22Rv1 (cell line): ENCODE measurements at regions not wholly inside any gene's neighbourhood (a gene's known extent, or its start where the extent isn't known, plus 50 kb on each side); places are given as distances from the start of the nearest gene placed in this dataset.

ENCODE experiments used
- H3K27ac ChIP-seq: fragments of 450-650 bp; 2 replicates; pipeline ENCODE4 v1.5.1; 2017
- ZFX ChIP-seq: fragments of 450-650 bp; IDR thresholded peaks from 2 replicates; pipeline ENCODE4 v1.6.1; 2017; ENCODE audit warnings: antibody characterized with exemption, borderline replicate concordance
- TF ChIP-seq, protein P1 (sequence below): fragments of 450-650 bp; IDR thresholded peaks from 2 replicates; pipeline ENCODE4 v1.5.1; 2017; ENCODE audit warnings: mild to moderate bottlenecking

DNA sequence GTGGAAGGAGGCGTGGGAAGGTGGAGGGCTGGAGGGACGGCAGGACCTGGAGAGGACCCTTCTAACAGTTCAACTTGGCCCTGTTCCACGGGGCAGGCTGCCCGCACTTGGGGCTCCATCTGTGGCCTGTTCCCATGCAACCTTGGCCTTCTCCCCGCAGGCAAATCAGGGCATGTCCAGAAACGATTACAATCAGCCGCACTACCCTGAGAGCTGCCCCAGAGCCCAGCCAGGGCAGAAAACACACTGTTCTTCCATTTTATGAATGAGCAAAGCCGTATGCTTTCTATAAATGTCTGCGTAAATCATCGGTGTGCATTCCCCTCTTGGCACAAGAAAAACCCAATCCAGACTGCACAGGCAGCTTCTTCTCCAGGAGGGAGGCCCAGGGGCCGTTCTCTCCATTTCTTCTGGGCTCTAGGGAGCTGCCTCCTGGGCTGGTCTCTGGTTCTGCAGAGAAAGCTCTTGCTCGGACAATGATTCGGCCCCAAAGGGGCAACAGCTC is 228.7 kb downstream of the SOX9 start:
- TF ChIP-seq, protein P1, sequence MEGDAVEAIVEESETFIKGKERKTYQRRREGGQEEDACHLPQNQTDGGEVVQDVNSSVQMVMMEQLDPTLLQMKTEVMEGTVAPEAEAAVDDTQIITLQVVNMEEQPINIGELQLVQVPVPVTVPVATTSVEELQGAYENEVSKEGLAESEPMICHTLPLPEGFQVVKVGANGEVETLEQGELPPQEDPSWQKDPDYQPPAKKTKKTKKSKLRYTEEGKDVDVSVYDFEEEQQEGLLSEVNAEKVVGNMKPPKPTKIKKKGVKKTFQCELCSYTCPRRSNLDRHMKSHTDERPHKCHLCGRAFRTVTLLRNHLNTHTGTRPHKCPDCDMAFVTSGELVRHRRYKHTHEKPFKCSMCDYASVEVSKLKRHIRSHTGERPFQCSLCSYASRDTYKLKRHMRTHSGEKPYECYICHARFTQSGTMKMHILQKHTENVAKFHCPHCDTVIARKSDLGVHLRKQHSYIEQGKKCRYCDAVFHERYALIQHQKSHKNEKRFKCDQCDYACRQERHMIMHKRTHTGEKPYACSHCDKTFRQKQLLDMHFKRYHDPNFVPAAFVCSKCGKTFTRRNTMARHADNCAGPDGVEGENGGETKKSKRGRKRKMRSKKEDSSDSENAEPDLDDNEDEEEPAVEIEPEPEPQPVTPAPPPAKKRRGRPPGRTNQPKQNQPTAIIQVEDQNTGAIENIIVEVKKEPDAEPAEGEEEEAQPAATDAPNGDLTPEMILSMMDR = no peak
- no peak for TF ChIP-seq ZFX
- no peak overlapping the region for H3K27ac ChIP-seq

DNA sequence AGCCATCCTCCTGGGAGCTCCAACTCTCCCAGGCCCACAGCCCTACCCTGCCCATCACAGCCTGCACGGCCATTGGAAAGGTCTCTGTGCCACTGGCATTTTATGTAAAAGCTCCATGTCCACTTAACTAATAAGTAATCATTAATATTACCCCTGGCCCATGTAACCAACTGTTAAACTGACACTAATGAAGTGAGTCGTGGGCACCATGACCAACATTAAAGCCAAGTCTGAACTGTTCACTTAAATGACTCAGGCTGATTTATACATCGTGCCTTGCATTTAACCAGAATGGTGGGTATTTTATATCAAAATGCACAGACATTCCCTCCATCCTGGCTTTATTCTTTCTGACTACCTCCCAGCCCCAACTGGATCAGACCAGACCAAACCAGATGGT is 229.3 kb downstream of the SOX9 start:
- TF ChIP-seq, protein P1 = no peak
- no peak for TF ChIP-seq ZFX
- H3K27ac ChIP-seq = no peak overlapping the region

DNA sequence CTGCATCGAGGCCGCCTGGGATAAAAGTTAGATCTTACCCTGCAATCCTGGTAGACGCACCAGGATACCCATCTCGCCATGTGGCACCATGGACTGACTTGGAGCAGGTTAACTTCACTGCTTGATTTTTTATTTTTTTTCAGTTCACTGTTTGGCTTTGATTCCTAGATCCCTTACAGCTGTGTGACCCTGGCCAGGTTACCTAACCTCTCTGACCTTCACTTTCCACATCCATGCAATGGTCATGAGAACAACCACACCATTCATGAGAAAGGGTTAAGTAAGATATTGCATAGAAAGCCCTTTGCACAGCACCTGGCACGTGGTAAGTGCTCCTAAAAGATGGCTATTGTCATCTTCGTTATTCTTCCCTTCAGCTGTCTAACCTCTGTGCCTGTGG is 230.5 kb downstream of the SOX9 start:
- TF ChIP-seq, protein P1 = no peak
- TF ChIP-seq ZFX = no peak
- H3K27ac ChIP-seq = no peak overlapping the region

DNA sequence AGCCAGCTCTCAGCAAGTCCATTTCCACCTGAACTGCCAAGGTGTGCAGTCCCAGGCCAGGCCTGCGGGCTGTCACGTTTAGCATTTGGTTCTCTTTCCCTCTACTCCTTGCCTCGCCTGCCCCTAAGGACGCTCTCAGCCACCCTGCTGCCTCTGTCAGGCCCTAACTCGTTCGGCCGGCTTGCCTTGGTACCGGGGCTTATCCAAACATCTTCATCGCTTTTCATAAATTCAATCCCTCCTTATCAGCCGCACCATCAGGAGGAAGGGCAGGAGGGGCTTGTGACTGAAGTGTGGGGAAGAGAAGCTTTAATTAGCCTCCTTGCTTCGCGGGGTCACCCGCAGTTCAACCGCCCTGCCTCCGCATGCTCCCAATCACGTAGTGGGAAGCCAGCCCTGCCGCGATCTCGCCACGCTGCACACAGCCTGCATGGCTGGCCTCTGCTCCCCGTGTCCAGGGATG is 231.1 kb downstream of the SOX9 start:
- TF ChIP-seq ZFX = no peak
- TF ChIP-seq, protein P1 = no peak
- H3K27ac ChIP-seq = no peak overlapping the region

DNA sequence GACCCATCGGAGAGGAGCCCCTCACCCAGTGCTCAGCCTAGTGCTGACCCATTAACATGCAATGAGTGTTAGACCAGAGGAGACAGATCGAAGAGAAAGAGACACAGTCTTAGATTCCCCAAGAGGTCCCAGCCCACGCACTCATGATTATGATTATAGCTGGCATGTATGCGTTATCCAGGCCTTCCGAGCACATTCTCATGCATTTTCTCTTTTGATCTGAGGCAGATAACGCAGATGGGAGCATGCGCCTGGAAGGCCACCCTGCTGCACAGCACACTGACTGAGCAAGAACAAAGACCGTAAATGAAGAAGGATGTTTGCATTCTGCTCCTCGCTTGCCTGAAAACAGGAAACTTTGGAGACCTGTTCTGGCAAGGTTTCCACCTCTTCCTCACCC is 232.7 kb downstream of the SOX9 start:
- TF ChIP-seq ZFX = no peak
- TF ChIP-seq, protein P1 = no peak
- no peak overlapping the region for H3K27ac ChIP-seq

DNA sequence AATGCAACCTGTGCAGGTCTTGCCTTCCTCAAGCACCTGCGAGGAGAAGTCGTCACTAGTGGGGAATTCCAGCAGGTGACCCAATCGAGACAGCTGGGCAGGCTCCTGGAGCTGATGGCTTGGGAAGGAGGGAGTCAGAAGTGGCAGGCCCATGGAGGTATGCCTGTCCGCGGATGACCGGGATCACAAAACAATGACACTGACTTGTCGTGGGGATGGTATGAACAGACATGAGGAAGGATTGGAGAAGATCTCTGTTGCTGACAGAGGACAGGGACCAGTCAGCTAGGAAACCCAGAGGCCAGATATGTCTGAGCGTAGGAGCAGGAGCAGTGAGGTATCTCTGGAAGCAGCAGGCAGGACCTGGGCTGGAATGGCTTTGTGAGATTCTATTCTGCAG is 233.3 kb downstream of the SOX9 start:
- no peak for TF ChIP-seq ZFX
- TF ChIP-seq, protein P1 = no peak
- no peak overlapping the region for H3K27ac ChIP-seq

DNA sequence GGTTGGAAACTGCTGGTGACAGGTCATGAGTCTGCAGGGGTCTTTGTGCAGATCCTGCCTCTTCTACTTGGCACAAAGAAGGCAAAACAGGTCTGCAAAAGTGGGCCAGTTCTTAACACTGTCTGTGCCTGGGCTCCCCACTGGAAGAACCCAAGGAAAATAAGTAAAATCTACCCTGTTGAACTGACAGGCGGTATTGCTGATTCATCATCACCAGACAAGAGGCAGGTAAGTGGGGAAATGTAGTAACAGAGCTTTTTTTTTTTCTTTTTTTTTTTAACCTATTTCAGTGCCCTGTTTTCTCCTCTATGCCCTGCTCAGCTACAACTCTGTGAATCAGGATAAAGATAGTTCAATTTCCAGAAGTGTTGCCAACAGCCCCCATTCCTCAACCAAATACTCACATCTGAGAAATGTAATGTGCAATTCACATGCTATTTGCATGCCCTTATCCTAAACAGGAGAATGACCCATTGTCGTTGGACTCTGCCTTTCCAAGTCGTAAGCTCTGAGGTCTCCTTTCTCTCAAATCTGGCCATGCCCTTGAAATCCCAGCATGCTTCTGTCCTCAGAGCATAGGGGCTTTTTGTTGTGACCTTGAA is 237.0 kb downstream of the SOX9 start:
- H3K27ac ChIP-seq = no peak overlapping the region
- TF ChIP-seq ZFX = no peak
- TF ChIP-seq, protein P1 = no peak
